GM12878 (cell line): ENCODE measurements at regions not wholly inside any gene's neighbourhood (a gene's known extent, or its start where the extent isn't known, plus 50 kb on each side); places are given as distances from the start of the nearest gene placed in this dataset.

Experiments used
- ATAC-seq: fragments of 200-7000 bp; cut with Tn5 transposase; 3 replicates; pipeline ENCODE4 v1.9.1; 2020; ENCODE audit warnings: mild to moderate bottlenecking, moderate library complexity
- BruUV-seq: library from RNA; stranded (reverse); fragments of 400-500 nt; replicated peaks from 2 replicates; lab custom pipeline; 2021; lab: Mats Ljungman, UMichigan
- CTCF ChIA-PET: fragments of 300-600 bp; sonication (Branson Sonifier 250); formaldehyde crosslinking; extraction: SDS; loops from one replicate; lab custom pipeline; 2021; ENCODE audit warnings: inconsistent platforms; lab: Yijun Ruan, JAX
- POLR2A ChIA-PET: fragments of 350-600 bp; formaldehyde crosslinking; extraction: SDS; loops from one replicate; lab custom pipeline; 2021; ENCODE audit warnings: inconsistent platforms; lab: Charles Lee
- RAD21 ChIA-PET: fragments of 300-600 bp; sonication (Branson Sonifier 250); formaldehyde crosslinking; loops from one replicate; lab custom pipeline; 2023; ENCODE audit warnings: antibody characterized with exemption; ENCODE audit not compliant: unreplicated experiment; lab: Charles Lee
- SMC1A ChIA-PET: fragments of 300-600 bp; sonication (Branson Sonifier 250); formaldehyde crosslinking; loops from one replicate; lab custom pipeline; 2023; ENCODE audit not compliant: unreplicated experiment, uncharacterized antibody; lab: Charles Lee
- DNase-seq: peaks from one replicate; pipeline ENCODE4 v3.0.0-alpha.2; 2011; ENCODE audit warnings: low read depth, low spot score
- FAIRE-seq: peaks from 3 replicates; lab custom pipeline; 2011; peaks lifted over from hg19 to GRCh38; lab: Jason Lieb, UNC
- H2AFZ ChIP-seq: 2 replicates; pipeline ENCODE4 v1.6.0; 2011; ENCODE audit warnings: low read depth, low read length, control low read depth; ENCODE audit not compliant: control insufficient read depth
- H3K27ac ChIP-seq: 2 replicates; pipeline ENCODE4 v1.5.1; 2011; ENCODE audit warnings: control low read depth; ENCODE audit not compliant: control insufficient read depth, insufficient read depth
- H3K27me3 ChIP-seq, 2 experiments: replicated peaks in 1 of 2; 2 replicates each; pipeline versions ENCODE4 v1.6.0 to v1.6.1; 2011; ENCODE audit warnings: low read length in 1 of 2; ENCODE audit not compliant: control insufficient read depth in 2 of 2, insufficient read depth in 2 of 2
- H3K36me3 ChIP-seq, 2 experiments: 2 replicates each; pipeline ENCODE4 v1.5.1; 2011; ENCODE audit warnings: low read length in 1 of 2; ENCODE audit not compliant: control insufficient read depth in 2 of 2, insufficient read depth in 2 of 2
- H3K4me1 ChIP-seq: 2 replicates; pipeline ENCODE4 v1.6.1; 2011; ENCODE audit warnings: mild to moderate bottlenecking, low read length, moderate library complexity, mixed read lengths; ENCODE audit not compliant: control insufficient read depth, insufficient read depth
- H3K4me2 ChIP-seq: 2 replicates; pipeline ENCODE4 v1.6.0; 2011; ENCODE audit warnings: control low read depth; ENCODE audit not compliant: control insufficient read depth, insufficient read depth
- H3K4me3 ChIP-seq: fragments of 200-600 bp; sonication (generic); 2 replicates; pipeline ENCODE4 v1.5.1; 2016
- H3K79me2 ChIP-seq: 2 replicates; pipeline ENCODE4 v1.6.0; 2011; ENCODE audit warnings: low read length; ENCODE audit not compliant: control insufficient read depth, insufficient read depth
- H3K9ac ChIP-seq: 2 replicates; pipeline ENCODE4 v1.8.0; 2011; ENCODE audit warnings: low read length, control low read depth, mixed read lengths; ENCODE audit not compliant: control insufficient read depth, insufficient read depth
- H3K9me3 ChIP-seq: replicated peaks from 3 replicates; pipeline ENCODE4 v1.5.1; 2011; ENCODE audit warnings: mild to moderate bottlenecking, low read length; ENCODE audit not compliant: control insufficient read depth, insufficient read depth
- H4K20me1 ChIP-seq: 2 replicates; pipeline ENCODE4 v1.6.0; 2011; ENCODE audit not compliant: control insufficient read depth, insufficient read depth
- ATF3 ChIP-seq: IDR thresholded peaks from 2 replicates; pipeline ENCODE4 v1.6.1; 2011; ENCODE audit warnings: low read depth, mild to moderate bottlenecking, low read length, moderate library complexity, borderline replicate concordance; ENCODE audit errors: extremely low read depth
- BCL11A ChIP-seq: IDR thresholded peaks from 2 replicates; pipeline ENCODE4 v1.6.1; 2011; ENCODE audit warnings: low read depth, low read length
- CBX5 ChIP-seq: sonication (generic); IDR thresholded peaks from 2 replicates; pipeline ENCODE4 v1.6.1; 2016; ENCODE audit warnings: low read depth, moderate library complexity, mild to moderate bottlenecking, inconsistent platforms
- EP300 ChIP-seq, 2 experiments: fragments of 150-350 bp in 1 of 2; IDR thresholded peaks; 2 replicates each; pipeline ENCODE4 v1.6.1; 2011 to 2012; ENCODE audit warnings: low read depth in 2 of 2, low read length in 2 of 2, borderline replicate concordance in 1 of 2, improper control_type of control experiment in 1 of 2, inconsistent platforms in 1 of 2; ENCODE audit not compliant: control insufficient read depth in 1 of 2
- FOXK2 ChIP-seq: fragments of 450-650 bp; IDR thresholded peaks from 2 replicates; pipeline ENCODE4 v1.6.1; 2017; ENCODE audit warnings: mild to moderate bottlenecking, moderate library complexity
- HDAC6 ChIP-seq: fragments of 200-600 bp; sonication (generic); IDR thresholded peaks from one replicate; pipeline ENCODE4 v1.8.0; 2017; ENCODE audit warnings: antibody characterized with exemption; ENCODE audit not compliant: unreplicated experiment
- NKRF ChIP-seq: fragments of 450-650 bp; conservative IDR thresholded peaks from 2 replicates; pipeline ENCODE4 v1.6.1; 2017; ENCODE audit warnings: mild to moderate bottlenecking, moderate library complexity
- PAX5 ChIP-seq: IDR thresholded peaks from 2 replicates; pipeline ENCODE4 v1.6.1; 2011; ENCODE audit warnings: low read depth, low read length, borderline replicate concordance
- POLR2A ChIP-seq: IDR thresholded peaks from 2 replicates; pipeline ENCODE4 v1.6.1; 2011; ENCODE audit warnings: low read depth, mild to moderate bottlenecking, low read length
- RB1 ChIP-seq: fragments of 450-650 bp; formaldehyde crosslinking; IDR thresholded peaks from 2 replicates; pipeline ENCODE4 v1.6.1; 2017; ENCODE audit warnings: mild to moderate bottlenecking, borderline replicate concordance
- STAT3 ChIP-seq: IDR thresholded peaks from 2 replicates; pipeline ENCODE4 v1.6.1; 2011; ENCODE audit warnings: low read depth, low read length, improper control_type of control experiment
- TAF1 ChIP-seq: IDR thresholded peaks from 2 replicates; pipeline ENCODE4 v1.6.1; 2011; ENCODE audit warnings: mild to moderate bottlenecking, low read depth, low read length, borderline replicate concordance
- USF1 ChIP-seq: IDR thresholded peaks from 2 replicates; pipeline ENCODE4 v1.6.1; 2011; ENCODE audit warnings: borderline replicate concordance, low read depth, mild to moderate bottlenecking, moderate library complexity, mixed read lengths, low read length; ENCODE audit not compliant: insufficient read depth; ENCODE audit errors: extremely low read length
- in situ Hi-C: fragments of 300-500 bp; cut with MboI; formaldehyde crosslinking; loops from 9 replicates; pipeline ENCODE4 v1.14.3; 2018; ENCODE audit warnings: mixed read lengths
- intact Hi-C: fragments of 100-400 bp; cut with micrococcal nuclease; formaldehyde crosslinking; loops from one replicate; pipeline ENCODE4 v1.14.2; 2022; ENCODE audit not compliant: unreplicated experiment

- no peak overlapping the region for H3K4me3 ChIP-seq
- no peak overlapping the region for H3K9ac ChIP-seq
- intact Hi-C loops, result no loop called here
- H3K4me2 ChIP-seq, result no peak overlapping the region
- no peaks in the 10 kb centered on the region for H4K20me1 ChIP-seq
- DNase-seq (no peak), FAIRE-seq (no peak)
- H3K9me3 ChIP-seq, result no peaks in the 10 kb centered on the region; the same call in 2 of the 3 replicates
- no peaks in the 10 kb centered on the region for H3K4me1 ChIP-seq
- H3K27ac ChIP-seq, result no peak overlapping the region
- in situ Hi-C loops, result no loop called here
- TF ChIP-seq TAF1 (no peak), POLR2A (no peak), HDAC6 (no peak), ATF3 (no peak), STAT3 (no peak), FOXK2 (no peak), BCL11A (no peak), CBX5 (no peak), NKRF (no peak), USF1 (no peak), PAX5 (no peak), EP300 (IDR thresholded peaks at IDR 0.05; ENCODE audit: borderline replicate concordance in 1 of 2, control insufficient read depth in 1 of 2, low read depth in 2 of 2, low read length in 2 of 2) (no peak), RB1 (no peak)
- TF ChIP-seq, all 136 proteins: peak for 0
- Histone ChIP-seq H3K27me3 (no peaks in the 10 kb centered on the region), H3K79me2 (no peaks in the 10 kb centered on the region), H3K36me3 (no peaks in the 10 kb centered on the region), H2AFZ (no peak overlapping the region)
- BruUV-seq, result no TSS peak
- no peak for ATAC-seq
- POLR2A ChIA-PET, result no interaction called here
- SMC1A ChIA-PET, result no interaction called here
- RAD21 ChIA-PET, result no interaction called here
- CTCF ChIA-PET, result no interaction called here
Observed at GRCh38 chr5:25562656-25563055, 917.9 kb upstream of the CDH10 start.
